ENCODE measurements at regions not wholly inside any gene's neighbourhood (a gene's known extent, or its start where the extent isn't known, plus 50 kb on each side); places are given as distances from the start of the nearest gene placed in this dataset.

- Mint-ChIP-seq H3K9me3 (ENCODE audit: low read depth, unreplicated experiment) (no peaks in the 10 kb centered on the region), H3K36me3 (ENCODE audit: insufficient read depth, unreplicated experiment) (no peaks in the 10 kb centered on the region), H3K4me1 (ENCODE audit: low read depth, unreplicated experiment) (no peaks in the 10 kb centered on the region), H3K27ac (ENCODE audit: unreplicated experiment) (no peak overlapping the region), H3K27me3 (ENCODE audit: unreplicated experiment) (no peaks in the 10 kb centered on the region), H3K4me3 (ENCODE audit: low read depth, unreplicated experiment) (no peak overlapping the region)
- TF ChIP-seq CTCF (IDR thresholded peaks at IDR 0.05; ENCODE audit: unreplicated experiment): no peak
- intact Hi-C loops (cut with micrococcal nuclease; ENCODE audit: unreplicated experiment): no loop called here
- BruUV-seq (replicated peaks): no TSS peak
- DNase-seq: no peak
- CTCF ChIA-PET: interaction anchor here (1.4 kb wide), 1 partner anchor 11 kb away, joined by 3 read pairs; no protein-coding TSS in a partner anchor
Observed at GRCh38 chr1:222114536-222115156, 372.8 kb upstream of the DUSP10 start.

DNA sequence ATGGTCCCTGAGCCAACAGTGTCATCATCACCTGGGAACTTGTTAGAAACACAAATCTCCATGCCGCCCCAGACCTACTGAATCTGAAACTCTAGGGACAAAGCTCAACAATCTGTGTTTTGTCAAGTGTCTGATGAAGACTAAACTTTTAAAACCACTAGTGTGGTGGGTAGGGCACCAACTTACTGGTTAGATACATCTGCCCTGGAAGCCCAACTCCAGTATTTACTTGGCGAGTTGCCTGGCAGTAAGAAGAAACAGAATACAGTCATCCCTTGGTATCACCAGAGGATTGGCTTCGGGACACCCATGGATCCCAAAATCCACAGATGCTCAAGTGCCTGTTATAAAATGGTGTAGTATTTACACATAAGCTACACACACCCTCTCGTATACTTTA is 367.9 kb upstream of the DUSP10 start:
- no peaks in the 10 kb centered on the region for H3K9me3 Mint-ChIP-seq (ENCODE audit: low read depth, unreplicated experiment)
- no peak for DNase-seq
- no peak for TF ChIP-seq CTCF (IDR thresholded peaks at IDR 0.05; ENCODE audit: unreplicated experiment)
- intact Hi-C loops (cut with micrococcal nuclease; ENCODE audit: unreplicated experiment): loop anchor here (5.0 kb wide), 1 partner anchor 342 kb away; no protein-coding TSS in a partner anchor
- CTCF ChIA-PET: no interaction called here
- H3K27me3 Mint-ChIP-seq (ENCODE audit: unreplicated experiment): no peaks in the 10 kb centered on the region
- H3K27ac Mint-ChIP-seq (ENCODE audit: unreplicated experiment): no peak overlapping the region
- H3K4me3 Mint-ChIP-seq (ENCODE audit: low read depth, unreplicated experiment): no peak overlapping the region
- peaks cover 14% of the 10 kb centered on the region for H3K4me1 Mint-ChIP-seq (ENCODE audit: low read depth, unreplicated experiment)
- no TSS peak for BruUV-seq (replicated peaks)
- peaks cover 3% of the 10 kb centered on the region for H3K36me3 Mint-ChIP-seq (ENCODE audit: insufficient read depth, unreplicated experiment)

DNA sequence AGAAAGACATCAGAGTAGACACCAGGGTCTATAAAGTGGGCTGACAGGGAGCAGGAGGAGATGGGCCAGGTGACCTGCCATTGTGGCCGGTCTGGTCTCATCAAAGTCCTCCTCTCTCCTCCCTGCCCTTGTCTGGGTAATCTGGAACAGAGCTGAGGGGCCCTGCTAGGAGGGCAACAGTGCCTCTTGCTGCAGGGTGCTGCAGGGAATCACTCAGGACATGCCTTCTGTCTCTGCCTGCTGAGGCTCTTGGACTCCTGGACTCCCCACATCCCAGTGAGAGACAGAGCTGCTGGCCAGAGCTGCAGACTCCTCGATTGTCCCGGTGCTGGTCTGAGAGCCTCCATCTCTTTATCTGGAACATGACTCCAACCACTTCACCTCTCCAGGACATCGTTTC is 366.1 kb upstream of the DUSP10 start:
- no peak overlapping the region for H3K4me3 Mint-ChIP-seq (ENCODE audit: low read depth, unreplicated experiment)
- DNase-seq: no peak
- BruUV-seq (replicated peaks): no TSS peak
- CTCF ChIA-PET: interaction anchor here (0.8 kb wide), 1 partner anchor 10 kb away, joined by 3 read pairs; no protein-coding TSS in a partner anchor
- no peaks in the 10 kb centered on the region for H3K9me3 Mint-ChIP-seq (ENCODE audit: low read depth, unreplicated experiment)
- H3K27me3 Mint-ChIP-seq (ENCODE audit: unreplicated experiment): no peaks in the 10 kb centered on the region
- peaks cover 3% of the 10 kb centered on the region for H3K36me3 Mint-ChIP-seq (ENCODE audit: insufficient read depth, unreplicated experiment)
- TF ChIP-seq CTCF (IDR thresholded peaks at IDR 0.05; ENCODE audit: unreplicated experiment): no peak
- no peak overlapping the region for H3K27ac Mint-ChIP-seq (ENCODE audit: unreplicated experiment)
- intact Hi-C loops (cut with micrococcal nuclease; ENCODE audit: unreplicated experiment): loop anchor here (5.0 kb wide), 1 partner anchor 344 kb away; no protein-coding TSS in a partner anchor
- H3K4me1 Mint-ChIP-seq (ENCODE audit: low read depth, unreplicated experiment): peaks cover 27% of the 10 kb centered on the region

GRCh38 chr1:222107267-222107666 is 365.4 kb upstream of the DUSP10 start:
- DNase-seq: no peak
- H3K36me3 Mint-ChIP-seq (ENCODE audit: insufficient read depth, unreplicated experiment): peaks cover 3% of the 10 kb centered on the region
- CTCF ChIA-PET: interaction anchor here (0.8 to 2.8 kb wide), 2 partner anchors 10 to 11 kb away, joined by 3 to 12 read pairs; no protein-coding TSS in a partner anchor
- no peaks in the 10 kb centered on the region for H3K27me3 Mint-ChIP-seq (ENCODE audit: unreplicated experiment)
- no peak overlapping the region for H3K4me3 Mint-ChIP-seq (ENCODE audit: low read depth, unreplicated experiment)
- H3K9me3 Mint-ChIP-seq (ENCODE audit: low read depth, unreplicated experiment): no peaks in the 10 kb centered on the region
- no peak overlapping the region for H3K27ac Mint-ChIP-seq (ENCODE audit: unreplicated experiment)
- BruUV-seq (replicated peaks): no TSS peak
- intact Hi-C loops (cut with micrococcal nuclease; ENCODE audit: unreplicated experiment): loop anchor here (5.0 kb wide), 1 partner anchor 345 kb away; no protein-coding TSS in a partner anchor
- TF ChIP-seq CTCF (IDR thresholded peaks at IDR 0.05; ENCODE audit: unreplicated experiment): no peak
- peaks cover 31% of the 10 kb centered on the region for H3K4me1 Mint-ChIP-seq (ENCODE audit: low read depth, unreplicated experiment)

Measured in Calu3 (cell line).